ENCODE measurements at regions not wholly inside any gene's neighbourhood (a gene's known extent, or its start where the extent isn't known, plus 50 kb on each side); places are given as distances from the start of the nearest gene placed in this dataset.
"Not testable (repeated sequence)": the region's sequence is repeated elsewhere in the genome, so short reads cannot be mapped to it uniquely, and the experiment has no call there.

GRCh38 chr11:119586181-119586580 lies 142.8 kb downstream of the NECTIN1 start:
- no peak for DNase-seq

GRCh38 chr11:119585043-119585781 lies 143.8 kb downstream of the NECTIN1 start:
- peak; percentile 9 for DNase-seq

GRCh38 chr11:119584193-119585042 lies 144.6 kb downstream of the NECTIN1 start:
- DNase-seq: peak; percentile 91

- no peak for DNase-seq
Measured at GRCh38 chr11:119583585-119583984, 145.4 kb downstream of the NECTIN1 start.

- not testable (repeated sequence) for DNase-seq
Measured at GRCh38 chr11:119581396-119581795, 147.6 kb downstream of the NECTIN1 start.

GRCh38 chr11:119580751-119581150 lies 148.2 kb downstream of the NECTIN1 start:
- DNase-seq: no peak

- no peak for DNase-seq
Measured at GRCh38 chr11:119580081-119580480, 148.9 kb downstream of the NECTIN1 start.

- DNase-seq: no peak
Measured at GRCh38 chr11:119578521-119579191, 150.3 kb downstream of the NECTIN1 start.

- DNase-seq: no peak
Measured at GRCh38 chr11:119573858-119574257, 150.9 kb upstream of the THY1 start.

- no peak for DNase-seq
Measured at GRCh38 chr11:119572481-119573424, 149.8 kb upstream of the THY1 start.

- DNase-seq: no peak
Measured at GRCh38 chr11:119571311-119571710, 148.3 kb upstream of the THY1 start.

- DNase-seq: peak; percentile 86
Measured at GRCh38 chr11:119567688-119568582, 145.0 kb upstream of the THY1 start.

GRCh38 chr11:119566319-119566718 lies 143.3 kb upstream of the THY1 start:
- DNase-seq: no peak

GRCh38 chr11:119565693-119566092 lies 142.7 kb upstream of the THY1 start:
- not testable (repeated sequence) for DNase-seq

GRCh38 chr11:119560961-119561360 lies 138.0 kb upstream of the THY1 start:
- DNase-seq: no peak

- DNase-seq: no peak
Measured at GRCh38 chr11:119560291-119560690, 137.3 kb upstream of the THY1 start.

- DNase-seq: no peak
Measured at GRCh38 chr11:119552106-119552485, 129.1 kb upstream of the THY1 start.

GRCh38 chr11:119551420-119552105 lies 128.6 kb upstream of the THY1 start:
- DNase-seq: peak; percentile 31

- no peak for DNase-seq
Measured at GRCh38 chr11:119550053-119550752, 127.2 kb upstream of the THY1 start.

- DNase-seq: no peak
Measured at GRCh38 chr11:119547511-119547910, 124.5 kb upstream of the THY1 start.

All from fibroblast of skin of right biceps (primary cell).